ENCODE measurements at regions not wholly inside any gene's neighbourhood (a gene's known extent, or its start where the extent isn't known, plus 50 kb on each side); places are given as distances from the start of the nearest gene placed in this dataset.

DNA sequence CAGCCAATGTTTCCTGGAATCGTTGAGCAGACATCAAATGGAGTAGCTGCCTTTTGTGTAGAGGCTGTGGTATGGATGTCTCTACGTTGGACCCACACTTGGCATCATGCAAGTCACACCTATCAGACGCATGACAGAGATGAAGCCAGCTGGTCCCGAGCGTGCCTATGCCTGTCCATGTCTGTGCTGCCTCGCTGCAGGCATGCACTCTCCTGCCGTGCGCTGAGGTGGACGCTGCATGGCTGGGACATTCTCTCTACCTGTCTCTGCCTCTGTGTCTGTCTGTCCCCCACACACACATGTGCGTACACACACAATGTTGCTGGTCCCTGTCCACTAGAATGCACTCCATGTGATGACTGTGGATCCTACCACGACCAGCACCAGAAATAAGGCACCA, 514.2 kb upstream of the MYT1L start:
- no peak for DNase-seq (ENCODE audit: low spot score in 2 of 2)
- intact Hi-C loops (cut with DNase I; ENCODE audit: low total_unique reads), result no loop called here
- TF ChIP-seq, protein P1, sequence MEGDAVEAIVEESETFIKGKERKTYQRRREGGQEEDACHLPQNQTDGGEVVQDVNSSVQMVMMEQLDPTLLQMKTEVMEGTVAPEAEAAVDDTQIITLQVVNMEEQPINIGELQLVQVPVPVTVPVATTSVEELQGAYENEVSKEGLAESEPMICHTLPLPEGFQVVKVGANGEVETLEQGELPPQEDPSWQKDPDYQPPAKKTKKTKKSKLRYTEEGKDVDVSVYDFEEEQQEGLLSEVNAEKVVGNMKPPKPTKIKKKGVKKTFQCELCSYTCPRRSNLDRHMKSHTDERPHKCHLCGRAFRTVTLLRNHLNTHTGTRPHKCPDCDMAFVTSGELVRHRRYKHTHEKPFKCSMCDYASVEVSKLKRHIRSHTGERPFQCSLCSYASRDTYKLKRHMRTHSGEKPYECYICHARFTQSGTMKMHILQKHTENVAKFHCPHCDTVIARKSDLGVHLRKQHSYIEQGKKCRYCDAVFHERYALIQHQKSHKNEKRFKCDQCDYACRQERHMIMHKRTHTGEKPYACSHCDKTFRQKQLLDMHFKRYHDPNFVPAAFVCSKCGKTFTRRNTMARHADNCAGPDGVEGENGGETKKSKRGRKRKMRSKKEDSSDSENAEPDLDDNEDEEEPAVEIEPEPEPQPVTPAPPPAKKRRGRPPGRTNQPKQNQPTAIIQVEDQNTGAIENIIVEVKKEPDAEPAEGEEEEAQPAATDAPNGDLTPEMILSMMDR (IDR thresholded peaks at IDR 0.05), result no peak
- no peak for TF ChIP-seq POLR2A (IDR thresholded peaks at IDR 0.05)
- WGBS, 2 donors, result 64 to 65% methylated on average over 11 of the region's 11 CpGs
- no peak overlapping the region for H3K4me3 ChIP-seq (ENCODE audit: low read depth, poor library complexity, severe bottlenecking)

DNA sequence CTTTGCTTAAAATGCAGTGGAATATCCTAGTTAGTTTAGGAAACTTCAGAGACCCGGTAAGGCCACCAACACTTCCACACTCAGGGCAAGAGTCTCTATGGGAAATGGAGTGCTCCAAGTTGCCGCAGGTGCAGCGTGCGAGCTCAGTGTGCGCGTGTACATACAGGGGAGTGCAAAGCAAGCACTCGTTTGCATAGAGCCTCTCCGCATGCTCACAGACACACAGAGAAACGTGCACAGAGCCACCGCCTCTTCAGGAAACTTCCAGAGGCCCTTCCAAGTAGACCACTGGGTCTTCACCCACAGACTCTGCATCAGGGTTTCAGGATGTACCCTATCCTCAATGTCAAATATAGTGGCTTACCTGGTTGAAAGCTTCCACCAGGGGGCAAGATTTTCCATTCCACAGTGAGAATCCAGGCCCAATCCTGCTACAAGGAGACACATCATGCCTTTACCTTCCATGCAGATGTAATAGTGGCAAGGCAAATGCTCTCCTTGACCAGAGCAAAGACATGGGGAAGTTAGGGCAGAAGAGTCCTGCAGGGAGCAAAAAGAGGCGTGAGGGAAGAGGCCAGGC, 513.0 kb upstream of the MYT1L start:
- DNase-seq (ENCODE audit: low spot score in 2 of 2), result peak in 1 of 2 donors; percentile 68
- intact Hi-C loops (cut with DNase I; ENCODE audit: low total_unique reads), result no loop called here
- 92 to 95% methylated on average over 11 of the region's 11 CpGs for WGBS, 2 donors

DNA sequence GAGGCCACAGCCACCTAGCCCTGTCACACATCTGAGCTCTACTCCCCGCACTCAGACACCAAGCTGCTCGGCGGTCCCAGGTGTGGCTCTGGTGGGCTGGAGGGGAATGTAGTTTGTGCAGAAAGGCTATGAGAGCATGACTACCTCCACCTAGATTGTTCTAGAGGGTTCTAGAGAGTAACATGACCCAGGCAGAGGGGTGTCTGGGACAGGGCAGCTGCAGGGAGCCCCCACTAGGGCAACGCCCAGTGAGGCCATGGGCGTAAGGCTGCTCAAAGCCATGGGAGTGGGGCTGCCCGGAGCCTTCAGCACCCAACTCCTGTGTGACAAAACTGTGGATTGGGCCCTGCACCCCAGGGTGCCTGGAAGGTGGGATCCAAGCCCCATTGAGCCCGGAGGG, 511.4 kb upstream of the MYT1L start:
- H3K4me3 ChIP-seq (ENCODE audit: low read depth, poor library complexity, severe bottlenecking), result no peak overlapping the region
- 91 to 97% methylated on average over 6 to 7 of the region's 7 CpGs for WGBS, 2 donors
- intact Hi-C loops (cut with DNase I; ENCODE audit: low total_unique reads), result no loop called here
- TF ChIP-seq POLR2A (IDR thresholded peaks at IDR 0.05), result no peak
- TF ChIP-seq, protein P1 (IDR thresholded peaks at IDR 0.05), result no peak
- peak in 1 of 2 donors; percentile 68 for DNase-seq (ENCODE audit: low spot score in 2 of 2)

More for the DNA sequence above, 513.0 kb upstream of the MYT1L start:
- TF ChIP-seq, protein P1 (IDR thresholded peaks at IDR 0.05), result no peak
- no peak for TF ChIP-seq POLR2A (IDR thresholded peaks at IDR 0.05)
- no peak overlapping the region for H3K4me3 ChIP-seq (ENCODE audit: low read depth, poor library complexity, severe bottlenecking)

DNA sequence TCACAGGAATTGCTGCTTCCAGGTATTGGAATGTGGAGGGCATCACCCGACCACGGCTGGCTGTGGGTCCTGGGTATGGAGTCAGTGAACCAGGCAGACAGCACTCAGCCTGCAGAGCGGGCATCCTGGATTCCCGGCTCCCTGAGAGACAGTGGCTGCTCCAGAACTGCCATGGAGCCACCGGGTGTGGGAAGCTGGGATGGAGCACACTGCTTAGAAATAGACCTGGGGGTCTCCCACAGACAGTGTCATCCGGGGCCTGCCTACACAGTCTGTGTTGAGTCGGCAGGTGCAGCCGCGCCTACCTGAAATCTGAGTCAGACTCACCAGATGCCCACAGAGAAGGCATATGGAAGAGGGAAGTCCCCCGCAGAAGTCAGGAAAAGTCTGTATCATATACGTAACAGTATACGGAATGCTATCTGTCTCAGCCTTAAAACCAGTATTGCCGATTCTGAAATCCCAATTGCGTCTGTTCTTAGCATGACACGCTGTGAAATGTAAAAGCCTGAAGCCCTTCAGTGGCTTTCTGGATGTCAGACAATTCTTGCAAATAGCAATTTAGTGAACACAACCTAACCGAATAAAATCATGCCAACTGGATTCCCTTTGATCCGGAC, 509.7 kb upstream of the MYT1L start:
- intact Hi-C loops (cut with DNase I; ENCODE audit: low total_unique reads), result no loop called here
- TF ChIP-seq, protein P1 (IDR thresholded peaks at IDR 0.05), result no peak
- no peak for TF ChIP-seq POLR2A (IDR thresholded peaks at IDR 0.05)
- H3K4me3 ChIP-seq (ENCODE audit: low read depth, poor library complexity, severe bottlenecking), result no peak overlapping the region
- WGBS, 2 donors, result 88 to 91% methylated on average over 16 to 17 of the region's 17 CpGs
- DNase-seq (ENCODE audit: low spot score in 2 of 2), result peak in 1 of 2 donors; percentile 80

DNA sequence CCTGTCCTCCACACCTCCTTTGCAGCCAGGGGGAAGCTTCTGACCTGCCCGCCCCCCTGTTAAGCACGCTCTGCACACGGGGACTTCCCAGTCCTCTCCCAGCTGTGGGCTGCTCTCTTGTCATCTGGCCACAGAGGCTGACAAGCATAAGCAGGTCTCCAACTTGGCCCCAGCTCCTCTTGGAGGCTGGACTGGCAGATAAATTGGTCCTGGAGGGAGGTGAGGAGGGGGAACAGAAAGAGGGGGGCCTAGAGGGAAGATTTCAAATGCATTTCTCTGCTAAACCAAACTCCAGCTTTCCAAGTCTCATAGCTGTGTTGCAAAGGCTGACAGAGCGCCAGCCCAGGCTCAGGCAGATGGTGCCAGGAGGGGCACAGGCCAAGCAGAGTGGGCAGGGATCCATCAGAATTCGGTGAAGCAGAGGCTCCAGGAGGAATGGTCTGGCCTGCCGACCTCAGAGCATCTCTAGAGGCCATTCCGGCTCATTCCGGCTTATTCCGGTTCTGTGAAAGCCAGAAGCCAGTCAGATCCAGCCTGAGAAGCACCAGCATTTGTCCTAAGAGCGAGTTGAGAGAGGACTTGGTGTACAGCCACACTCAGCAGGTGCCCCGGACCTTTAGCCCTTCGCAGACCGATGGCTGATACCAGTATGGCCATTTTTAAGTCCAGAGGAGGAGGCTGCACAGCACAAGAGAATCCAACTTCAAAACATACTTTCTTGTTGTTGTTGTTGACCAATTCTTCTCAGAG, 508.9 kb upstream of the MYT1L start:
- 64 to 65% methylated on average over 11 to 13 of the region's 13 CpGs for WGBS, 2 donors
- DNase-seq (ENCODE audit: low spot score in 2 of 2), result peak in 1 of 2 donors; percentile 65
- TF ChIP-seq POLR2A (IDR thresholded peaks at IDR 0.05), result no peak
- TF ChIP-seq, protein P1 (IDR thresholded peaks at IDR 0.05), result no peak
- no peak overlapping the region for H3K4me3 ChIP-seq (ENCODE audit: low read depth, poor library complexity, severe bottlenecking)
- intact Hi-C loops (cut with DNase I; ENCODE audit: low total_unique reads), result no loop called here

Measured in lower leg skin (tissue), 4 donors.